ENCODE measurements at regions not wholly inside any gene's neighbourhood (a gene's known extent, or its start where the extent isn't known, plus 50 kb on each side); places are given as distances from the start of the nearest gene placed in this dataset.
A peak's percentile ranks its signal among the peaks of the same experiment; 100 is the strongest.

DNA sequence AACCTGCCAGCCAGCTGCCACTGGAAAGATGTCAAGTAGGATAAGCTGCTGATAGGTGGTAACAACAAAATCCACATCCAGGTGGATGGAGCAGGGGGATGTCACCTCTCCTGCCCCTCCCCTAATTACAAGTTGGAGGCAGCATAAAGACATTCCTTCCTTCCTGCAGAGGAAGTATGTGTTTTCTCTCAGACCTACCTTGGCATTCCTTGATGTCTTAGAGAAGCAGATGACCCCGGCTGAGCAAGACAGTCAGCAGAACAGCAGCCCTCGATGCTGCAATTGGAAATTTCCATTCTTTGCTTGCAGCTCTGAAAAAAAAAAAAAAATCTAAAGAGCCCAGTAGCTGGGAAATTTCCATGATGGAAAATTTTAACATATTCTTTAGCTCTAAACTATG lies 137.5 kb upstream of the MKLN1 start:
- no peak for DNase-seq

DNA sequence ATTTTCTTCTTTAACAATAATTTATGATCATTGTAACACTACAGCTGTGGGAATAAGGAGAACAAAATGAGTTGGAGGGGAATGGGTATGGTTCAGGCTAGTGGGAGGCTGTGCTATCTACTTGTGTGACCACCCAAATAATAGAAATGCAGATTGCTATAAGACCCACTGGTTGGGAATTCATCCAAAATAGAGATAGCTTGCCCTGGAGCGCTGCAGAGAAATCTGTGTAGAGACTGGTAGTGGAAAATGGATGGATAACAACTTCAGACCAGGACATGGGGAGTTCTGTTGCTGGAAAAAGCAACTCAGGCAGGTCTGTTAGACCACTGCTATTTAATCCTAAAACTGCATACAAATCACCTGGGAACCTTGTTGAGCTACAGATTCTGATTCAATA lies 137.1 kb upstream of the MKLN1 start:
- no peak for DNase-seq

DNA sequence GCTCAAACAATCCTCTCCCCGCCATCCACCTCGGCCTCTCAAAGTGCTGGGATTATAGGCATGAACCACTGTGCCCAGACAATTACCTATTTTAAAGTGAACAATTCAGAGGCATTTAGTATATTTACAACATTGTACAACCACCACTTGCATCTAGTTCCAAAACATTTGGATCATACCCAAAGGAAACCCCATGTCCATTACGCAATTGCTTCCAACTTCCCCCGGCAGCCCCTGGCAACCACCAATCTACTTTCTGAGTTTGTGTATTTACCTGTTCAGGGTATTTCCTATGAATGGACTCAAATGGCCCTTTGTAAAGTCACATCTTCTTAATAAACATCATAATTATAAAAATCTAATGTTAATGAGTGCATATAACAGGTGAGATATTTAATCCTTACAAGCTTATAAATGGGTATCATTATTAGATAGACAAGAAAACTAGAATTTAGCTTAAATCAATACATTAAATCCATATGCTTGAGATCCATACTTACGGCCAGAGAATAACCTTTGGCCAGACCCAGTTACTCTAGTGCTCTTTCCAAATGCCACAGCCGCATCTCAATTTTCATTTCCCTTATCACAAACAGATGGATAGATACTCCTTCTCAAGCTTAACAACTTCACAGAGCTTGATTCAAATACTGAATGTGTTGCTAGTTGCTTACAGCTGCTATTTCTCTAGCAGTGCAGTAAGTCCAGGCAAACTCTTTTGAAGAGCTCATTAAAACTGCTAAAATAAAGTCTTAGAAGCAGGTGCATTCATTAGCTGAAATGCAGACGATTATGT lies 133.4 kb upstream of the MKLN1 start:
- DNase-seq = no peak

DNA sequence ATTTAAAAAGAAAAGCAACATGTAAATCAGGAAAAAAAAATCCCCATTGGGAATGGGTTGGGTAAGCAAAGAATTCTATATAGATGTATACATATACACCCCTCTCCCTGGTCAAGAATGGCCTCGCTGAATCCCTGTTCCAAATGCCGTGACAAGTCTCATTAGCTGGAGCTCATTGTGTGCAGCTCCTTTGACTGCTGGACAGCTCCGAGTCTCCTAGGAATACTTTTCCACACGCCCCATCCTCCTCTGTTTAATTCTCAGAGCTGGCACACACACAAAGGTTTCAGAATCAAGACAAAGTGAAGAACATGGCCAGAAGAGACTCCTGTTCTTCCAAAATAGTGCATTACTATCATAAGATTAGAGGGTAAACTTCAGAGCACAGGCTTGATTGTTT lies 130.9 kb upstream of the MKLN1 start:
- DNase-seq = peak; percentile 5

DNA sequence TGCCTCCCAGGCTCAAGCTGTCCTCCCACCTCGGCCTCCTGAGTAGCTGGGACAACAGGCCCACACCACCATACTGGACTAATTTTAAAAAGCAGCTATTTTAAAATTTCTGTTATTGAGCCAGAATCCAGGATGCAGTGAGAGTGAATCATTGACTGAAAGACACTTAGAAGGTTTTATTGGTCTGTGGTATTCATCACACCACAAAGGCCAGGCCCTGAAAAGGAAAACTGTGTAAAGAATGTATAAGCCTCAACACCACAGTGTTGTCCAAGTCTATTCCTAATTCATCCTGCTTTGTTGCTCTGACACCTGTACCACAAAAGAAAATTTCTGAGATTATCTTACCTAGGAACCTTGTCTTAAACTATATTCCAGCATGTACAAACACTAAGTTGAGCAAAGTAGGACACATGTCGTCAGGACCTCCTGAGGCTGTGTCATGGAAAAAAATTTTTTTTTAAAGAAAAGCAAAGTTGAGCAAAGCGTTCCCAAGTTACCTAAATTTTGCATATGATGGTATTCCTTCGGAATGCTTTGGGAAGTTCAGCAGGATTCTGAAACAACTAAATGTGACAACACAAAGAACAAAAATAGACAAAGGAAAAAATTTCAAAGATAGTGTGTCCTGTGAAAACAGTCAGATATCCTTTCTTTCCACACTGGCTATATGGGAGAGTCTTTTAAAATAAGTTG lies 129.6 kb upstream of the MKLN1 start:
- DNase-seq = no peak

DNA sequence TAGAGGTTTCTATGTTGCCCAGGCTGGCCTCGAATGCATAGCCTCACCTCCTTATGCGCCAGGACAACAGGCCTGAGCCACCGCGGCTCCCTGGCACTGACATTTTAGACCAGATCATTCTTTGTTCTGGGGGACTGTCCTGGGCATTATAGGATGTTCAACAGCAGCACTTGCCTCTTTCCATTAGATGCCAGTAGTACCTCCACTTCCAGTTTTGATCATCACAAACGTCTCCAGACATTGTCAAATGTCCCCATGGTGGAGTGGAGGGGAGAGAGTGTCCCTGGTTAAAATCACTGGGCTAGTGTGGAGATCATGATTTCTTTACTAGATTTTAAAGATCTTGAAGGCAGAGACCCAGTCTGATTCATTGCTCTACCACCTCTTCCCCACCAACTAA lies 125.2 kb upstream of the MKLN1 start:
- DNase-seq = no peak

DNA sequence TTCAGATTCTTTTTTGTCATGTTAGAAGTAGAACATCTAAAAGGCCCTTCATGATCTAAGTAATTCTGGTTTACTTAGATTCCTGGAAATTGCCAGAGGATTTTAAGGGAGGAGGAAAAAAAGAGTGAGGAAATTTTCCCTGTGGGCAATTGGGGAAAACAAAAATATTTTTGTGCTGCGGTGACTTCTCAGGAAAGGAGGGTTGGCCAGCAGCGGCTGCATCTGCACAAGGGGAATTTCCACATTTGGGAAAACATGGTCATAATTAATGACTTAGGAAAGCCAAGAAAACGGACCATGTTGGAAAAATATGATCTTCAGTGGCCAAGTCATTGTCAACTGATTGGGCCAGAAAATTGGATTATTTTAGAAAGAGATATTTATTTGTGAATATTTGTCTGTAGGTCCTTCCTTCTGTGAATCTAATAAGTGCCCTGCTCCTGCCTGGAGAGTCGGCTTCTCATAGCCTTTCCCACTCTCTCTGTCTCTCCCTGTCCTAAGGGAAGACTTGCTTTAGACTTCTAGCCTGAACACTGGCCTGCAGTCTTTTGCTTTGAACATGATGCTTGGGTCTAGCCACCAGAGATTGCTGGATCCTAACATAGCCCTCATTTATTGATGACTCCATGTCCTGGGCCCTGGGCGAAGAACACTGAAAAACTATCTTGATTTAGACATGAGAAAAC lies 124.2 kb upstream of the MKLN1 start:
- DNase-seq = no peak

DNA sequence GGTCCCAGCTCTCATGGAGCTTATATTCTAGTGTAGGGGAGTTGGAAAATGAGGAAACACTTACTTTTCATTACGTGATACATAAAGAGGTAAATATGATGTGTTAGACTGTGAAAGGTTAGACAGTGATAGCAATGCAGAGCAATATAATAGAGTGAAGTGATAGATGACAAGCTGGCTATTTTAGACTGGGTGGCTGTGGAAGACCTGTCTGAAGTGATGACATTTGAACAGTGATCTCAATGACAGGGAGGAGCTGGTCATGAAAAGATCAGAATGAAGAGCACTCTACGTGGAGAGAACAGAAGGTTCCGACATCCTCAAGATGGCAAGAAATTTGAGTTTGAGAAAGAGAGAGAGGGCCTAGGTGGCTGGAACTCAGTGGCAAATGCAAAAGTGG lies 118.9 kb upstream of the MKLN1 start:
- DNase-seq = no peak

DNA sequence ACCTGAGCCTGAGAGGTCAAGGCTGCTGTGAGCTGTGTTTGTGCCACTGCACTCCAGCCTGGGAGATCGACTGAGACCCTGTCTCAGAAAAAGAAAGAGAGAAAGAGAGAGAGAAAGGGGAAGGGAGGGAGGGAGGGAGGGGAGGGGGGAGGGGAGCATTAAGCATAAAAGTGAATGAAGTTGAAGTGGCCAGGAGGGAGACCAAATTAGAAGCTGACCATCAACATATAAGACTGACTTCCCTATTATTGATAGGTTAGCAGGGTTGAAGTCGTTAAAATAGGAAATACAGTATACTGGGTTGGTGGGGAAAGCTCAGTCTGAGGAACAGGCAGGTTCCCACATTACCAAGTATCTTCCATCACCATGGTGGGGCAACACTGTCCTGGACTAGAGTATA lies 117.1 kb upstream of the MKLN1 start:
- DNase-seq = no peak

DNA sequence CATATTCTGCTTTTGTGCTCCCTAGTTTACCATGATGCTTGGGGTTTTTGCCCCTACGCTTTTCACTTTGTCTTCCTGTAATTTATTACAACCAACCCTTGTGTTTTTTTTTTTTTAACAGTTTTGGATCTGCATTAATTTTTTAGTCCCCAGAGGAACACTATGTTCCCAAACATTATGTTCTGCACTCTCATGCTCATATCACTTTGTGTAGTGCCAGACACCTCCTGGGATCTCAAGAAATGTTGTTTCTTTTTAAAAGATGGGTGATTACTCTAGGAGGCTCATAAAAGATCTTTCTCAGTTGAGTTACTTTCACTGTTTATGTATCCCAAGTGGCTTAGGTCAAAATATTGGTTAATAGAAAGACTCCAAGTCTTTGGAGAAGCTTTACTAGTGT lies 116.2 kb upstream of the MKLN1 start:
- DNase-seq = no peak

DNA sequence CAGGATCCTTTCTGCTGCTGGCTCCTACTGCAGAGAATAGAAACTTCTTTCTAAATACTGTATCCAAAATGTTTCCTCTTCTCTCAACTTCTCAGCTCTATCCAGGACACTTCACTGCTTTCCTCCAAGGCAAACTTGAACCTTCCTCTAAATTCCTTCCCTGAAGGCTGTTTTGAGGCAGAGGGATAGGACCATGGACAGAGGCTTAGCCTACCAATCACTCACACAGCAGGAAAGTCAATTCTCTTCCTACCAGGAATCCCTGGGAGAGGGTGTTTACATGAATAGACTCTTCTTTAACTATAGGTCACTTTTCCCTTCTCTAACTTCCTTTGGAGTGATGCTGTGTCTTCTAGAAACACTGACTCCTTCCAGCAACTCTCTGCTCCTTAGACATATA lies 115.6 kb upstream of the MKLN1 start:
- DNase-seq = no peak

DNA sequence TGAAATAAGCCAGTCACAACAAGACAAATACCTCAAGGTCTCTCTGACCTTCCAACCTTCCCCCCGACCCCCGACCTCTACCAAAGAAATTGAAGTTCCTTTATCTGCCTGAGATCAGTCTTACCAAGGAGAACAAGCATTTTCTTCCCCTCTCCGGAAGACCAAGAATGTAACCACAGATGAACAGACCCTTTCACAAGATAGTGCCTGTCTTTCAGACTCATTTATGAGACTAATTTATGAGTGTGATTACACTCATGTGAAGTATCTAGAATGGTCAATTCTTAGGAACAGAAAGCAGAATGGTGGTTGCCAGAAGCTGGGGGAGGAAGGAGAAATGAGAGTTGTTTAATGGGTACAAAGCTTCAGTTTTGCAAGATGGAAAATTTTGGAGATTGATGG lies 108.9 kb upstream of the MKLN1 start:
- no peak for DNase-seq

DNA sequence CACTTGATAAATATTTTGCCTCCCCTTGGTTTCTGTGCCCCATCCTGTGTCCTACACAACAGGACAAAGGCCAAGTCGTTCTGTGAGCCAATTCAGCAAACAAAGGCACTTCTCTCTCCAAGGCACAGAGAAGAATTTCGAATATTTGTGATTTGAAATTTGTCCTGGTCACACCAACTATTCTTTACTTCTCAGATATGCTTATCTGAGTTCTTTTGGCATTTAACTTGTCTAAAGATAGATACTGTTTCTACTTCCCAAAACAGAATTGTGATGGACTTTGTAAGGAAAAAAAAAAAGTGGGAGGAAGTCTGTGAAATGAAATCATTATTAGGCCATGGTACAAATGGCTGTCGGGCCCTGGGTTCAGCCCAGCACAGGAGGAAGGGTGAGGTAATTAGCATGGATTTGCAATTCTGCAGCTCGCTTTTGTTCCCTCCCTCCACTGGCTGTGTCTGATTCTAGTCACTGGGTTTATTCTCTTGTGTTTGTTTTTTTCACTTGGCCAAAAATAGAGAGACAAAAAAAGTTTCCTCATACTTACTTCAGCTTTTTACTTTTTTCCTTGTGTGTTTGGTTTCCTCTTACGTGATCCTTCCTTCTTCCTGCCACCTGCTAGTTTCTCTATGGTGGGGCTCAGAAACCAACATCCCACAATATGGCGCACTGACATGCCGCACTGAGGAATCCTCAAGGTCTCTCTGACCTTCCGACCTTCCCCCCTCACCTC lies 108.2 kb upstream of the MKLN1 start:
- no peak for DNase-seq

DNA sequence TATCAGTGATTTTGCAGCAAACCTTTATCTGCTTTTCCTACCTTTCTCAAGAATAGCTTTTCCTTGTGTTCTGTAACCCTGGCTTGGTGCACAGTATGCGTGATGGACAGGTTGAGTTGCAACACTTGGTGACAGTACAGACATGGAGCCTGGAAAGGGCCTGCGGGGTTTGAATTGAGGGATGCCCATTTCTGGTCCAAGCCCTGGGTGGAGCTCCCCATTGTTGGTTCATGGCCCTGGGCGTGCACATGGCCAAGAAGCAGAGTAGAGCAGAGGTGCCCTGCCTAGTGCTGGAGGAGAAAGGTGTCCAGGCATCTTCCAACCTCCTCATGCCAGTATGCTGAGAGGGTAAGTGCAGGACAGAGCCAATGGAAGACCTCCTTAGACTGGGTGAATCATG lies 106.6 kb upstream of the MKLN1 start:
- no peak for DNase-seq

DNA sequence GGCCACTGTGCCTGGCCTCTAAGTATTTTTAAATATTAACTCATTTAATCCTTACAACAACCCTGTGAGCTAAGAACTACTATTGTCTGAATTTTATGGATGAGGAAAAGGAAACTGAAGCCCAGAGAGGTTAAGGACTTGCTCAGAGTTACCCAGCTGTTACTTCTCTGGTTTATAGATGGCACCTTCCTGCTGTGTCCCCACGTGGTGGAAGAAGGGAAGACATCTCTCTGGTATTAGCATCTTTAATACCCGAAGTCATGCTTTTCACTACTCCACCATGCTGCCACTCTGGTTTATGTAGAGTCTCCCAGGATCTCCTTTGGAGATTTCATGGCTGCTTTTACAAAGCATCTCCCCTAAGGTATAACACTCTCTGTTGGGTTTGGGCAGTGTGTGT lies 105.5 kb upstream of the MKLN1 start:
- no peak for DNase-seq

DNA sequence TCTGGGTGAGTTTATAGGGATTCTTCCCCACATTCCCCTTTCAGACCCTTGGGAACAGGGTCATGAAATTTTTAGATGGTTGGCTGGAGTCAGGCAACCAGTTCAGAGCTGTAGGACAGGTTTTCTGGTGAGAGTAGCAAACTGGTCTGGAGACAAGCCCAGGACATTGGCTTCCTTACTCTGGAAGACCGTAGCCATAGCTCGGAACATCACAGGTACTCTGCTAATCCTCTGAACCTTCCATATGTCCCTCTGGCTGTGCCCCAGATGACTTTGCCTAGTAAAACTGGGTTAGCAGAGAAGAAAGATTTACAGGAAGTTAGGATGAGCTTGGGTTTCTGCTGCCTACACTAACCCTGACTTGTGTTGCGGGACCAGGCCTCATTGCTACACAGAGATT lies 104.5 kb upstream of the MKLN1 start:
- no peak for DNase-seq

DNA sequence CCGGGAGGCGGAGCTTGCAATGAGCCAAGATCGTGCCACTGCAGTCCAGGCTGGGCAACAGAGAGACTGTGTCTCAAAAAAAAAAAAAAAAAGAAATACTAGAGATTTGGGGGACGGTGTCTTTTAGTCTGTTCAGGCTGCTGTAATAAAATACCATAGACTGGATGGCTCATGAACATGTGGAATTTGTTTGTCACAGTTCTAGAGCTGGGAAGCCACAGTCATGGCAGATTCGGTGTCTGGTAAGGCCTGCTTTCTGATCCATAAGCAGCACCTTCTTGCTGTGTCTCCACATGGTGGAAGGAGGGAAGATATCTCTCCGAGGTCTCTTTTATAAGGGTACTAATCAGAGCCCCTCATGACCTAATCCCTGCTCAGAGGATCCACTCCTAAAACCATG lies 102.7 kb upstream of the MKLN1 start:
- no peak for DNase-seq

DNA sequence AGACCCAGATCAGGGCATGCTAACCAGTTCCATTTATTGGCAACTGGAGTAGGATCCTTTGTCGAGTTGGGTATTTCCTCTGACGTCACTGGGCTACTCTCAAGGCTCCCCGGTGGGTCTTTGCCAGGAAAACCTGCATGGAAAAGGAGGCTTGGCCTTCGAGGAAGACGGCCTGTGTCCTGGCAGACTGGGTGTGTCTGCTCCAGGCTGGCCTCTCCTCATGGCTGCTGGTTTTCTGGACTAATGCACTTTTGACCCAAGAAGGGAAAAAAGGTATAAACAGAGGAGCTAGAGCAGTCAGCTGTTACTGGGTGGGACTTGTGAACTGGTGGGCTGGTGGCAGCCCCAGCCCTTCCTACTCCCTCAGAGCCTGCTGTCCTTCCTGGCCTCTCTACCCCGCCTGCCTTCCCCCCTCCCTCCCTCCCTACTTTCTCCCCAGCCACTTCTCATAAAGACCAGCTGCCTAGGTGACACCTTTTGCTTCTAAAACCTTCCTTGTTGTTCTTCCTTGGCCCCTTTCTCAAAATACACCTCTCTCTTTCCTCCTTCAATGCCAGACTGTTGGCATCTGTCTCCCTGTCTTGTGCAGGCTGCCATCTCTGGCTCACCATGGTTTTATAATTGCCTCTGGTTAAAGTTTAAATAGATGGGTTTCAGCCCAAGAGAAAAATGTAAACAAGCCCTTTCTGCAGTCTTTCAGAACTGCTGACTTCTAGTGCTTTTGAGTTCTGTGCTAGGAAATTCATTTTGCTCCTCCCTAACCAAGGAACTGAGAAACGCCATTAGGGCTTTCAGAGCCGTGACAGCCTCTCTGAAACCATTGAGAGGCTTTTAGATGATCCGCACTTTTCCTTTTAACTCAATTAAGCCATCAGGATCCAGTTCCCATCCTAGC lies 101.8 kb upstream of the MKLN1 start:
- peak; percentile 51 for DNase-seq

DNA sequence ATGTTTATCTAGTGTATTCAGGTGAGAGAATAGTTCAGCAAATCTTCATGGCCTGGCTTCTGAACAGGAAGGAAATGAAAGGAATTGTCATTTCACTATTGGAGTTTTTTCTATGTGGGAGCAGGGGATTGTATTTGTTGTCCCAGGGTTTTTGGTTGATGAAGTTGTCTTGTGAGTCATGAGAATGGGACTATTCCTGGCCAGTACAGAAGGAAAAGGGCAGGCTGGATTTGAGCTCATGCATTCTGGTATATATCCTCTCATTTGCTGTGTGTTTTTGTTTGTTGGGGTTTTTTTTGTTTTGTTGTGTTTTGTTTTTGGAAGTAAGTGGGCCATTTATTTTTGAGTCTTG lies 101.2 kb upstream of the MKLN1 start:
- DNase-seq = no peak

DNA sequence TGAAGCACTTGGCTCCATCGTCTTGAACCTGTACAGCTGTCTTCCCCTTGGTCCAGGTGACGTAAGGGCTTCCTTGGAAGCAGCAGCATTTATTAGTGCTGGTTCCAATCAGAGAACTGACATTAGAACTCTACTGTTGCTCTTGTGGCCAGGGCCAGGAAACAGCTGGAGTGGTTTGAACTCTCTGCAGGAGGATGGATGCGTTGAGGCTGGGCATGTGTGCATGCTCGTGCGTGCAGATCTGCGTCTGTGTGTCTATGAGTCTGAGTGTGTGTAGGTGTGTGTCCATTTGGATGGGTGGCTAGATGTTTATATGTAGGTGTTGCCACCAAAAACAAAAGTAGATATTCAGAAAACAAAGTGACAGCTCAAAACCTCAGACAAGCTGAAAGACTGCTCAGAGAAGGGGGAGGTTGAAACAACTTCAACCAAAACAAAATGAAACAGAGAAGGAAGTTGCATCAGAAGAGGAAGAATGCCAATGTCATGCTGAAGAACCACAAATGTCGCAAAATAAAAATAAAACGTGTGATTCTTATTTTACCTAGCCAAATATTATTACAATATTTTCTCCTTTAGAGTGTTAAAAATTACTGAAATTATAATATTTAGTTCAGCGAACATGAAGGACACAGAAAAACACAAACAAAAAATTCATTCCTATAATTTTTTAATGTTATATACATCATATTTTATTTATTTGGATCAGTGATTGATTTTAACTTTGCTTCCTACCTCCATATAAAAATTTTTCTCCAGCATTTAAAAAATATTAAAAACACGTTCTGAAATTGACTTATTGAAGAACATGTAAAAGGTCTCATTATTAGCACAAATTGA lies 96.1 kb upstream of the MKLN1 start:
- DNase-seq = no peak

DNA sequence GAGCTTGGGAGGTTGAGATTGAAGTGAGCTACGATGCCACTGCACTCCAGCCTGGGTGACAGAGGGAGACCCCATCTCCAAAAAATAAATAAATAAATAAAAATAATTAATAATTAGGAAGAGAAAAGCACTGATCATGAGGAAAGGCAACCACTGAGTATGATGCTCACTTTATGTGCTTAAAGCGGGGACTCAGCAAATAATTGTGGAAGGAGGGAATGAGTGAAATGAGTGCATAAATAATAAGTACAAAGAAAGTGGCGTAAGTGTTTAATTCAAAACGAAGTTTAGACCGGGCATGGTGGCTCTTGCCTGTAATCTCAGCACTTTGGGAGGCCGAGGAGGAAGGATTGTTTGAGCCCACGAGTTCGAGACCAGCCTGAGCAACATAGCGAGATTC lies 94.9 kb upstream of the MKLN1 start:
- no peak for DNase-seq

Measured in right kidney (tissue), 1 donor.